Fibroblast of pulmonary artery (primary cell): ENCODE measurements at regions not wholly inside any gene's neighbourhood (a gene's known extent, or its start where the extent isn't known, plus 50 kb on each side); places are given as distances from the start of the nearest gene placed in this dataset.

Experiments
- DNase-seq: peaks from one replicate; pipeline ENCODE4 v3.0.0-alpha.2; 2010; ENCODE audit warnings: low read depth
- H3K4me3 ChIP-seq: replicated peaks from 2 replicates; pipeline ENCODE4 v1.5.1; 2011; ENCODE audit warnings: low read depth, mild to moderate bottlenecking, control low read depth, low read length, moderate library complexity
- TF ChIP-seq, protein P1 (sequence below): IDR thresholded peaks from 2 replicates; pipeline ENCODE4 v1.5.1; 2011; ENCODE audit warnings: mild to moderate bottlenecking, control low read depth, low read length, inconsistent platforms; ENCODE audit errors: missing control alignments

DNA sequence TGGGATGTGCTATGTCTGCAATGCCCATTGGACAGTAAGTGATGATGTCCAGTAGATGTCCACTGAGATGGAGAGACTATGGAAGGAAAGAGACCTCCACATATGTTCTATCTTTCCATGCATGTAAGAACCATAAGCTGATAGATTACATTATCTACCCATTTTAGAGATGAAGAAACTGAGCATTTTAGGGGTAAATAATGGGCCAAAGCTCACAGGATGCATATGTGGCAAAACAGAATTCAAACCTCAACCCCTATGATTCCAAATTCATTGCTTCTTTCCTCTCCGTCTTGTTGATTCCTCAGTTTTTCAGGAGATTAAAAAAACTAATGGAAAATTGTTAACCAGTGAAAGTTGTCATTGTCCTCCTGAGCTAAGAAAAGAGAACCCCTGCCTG is 200.7 kb upstream of the PWP1 start:
- DNase-seq: no peak
- no peak overlapping the region for H3K4me3 ChIP-seq
- TF ChIP-seq, protein P1, sequence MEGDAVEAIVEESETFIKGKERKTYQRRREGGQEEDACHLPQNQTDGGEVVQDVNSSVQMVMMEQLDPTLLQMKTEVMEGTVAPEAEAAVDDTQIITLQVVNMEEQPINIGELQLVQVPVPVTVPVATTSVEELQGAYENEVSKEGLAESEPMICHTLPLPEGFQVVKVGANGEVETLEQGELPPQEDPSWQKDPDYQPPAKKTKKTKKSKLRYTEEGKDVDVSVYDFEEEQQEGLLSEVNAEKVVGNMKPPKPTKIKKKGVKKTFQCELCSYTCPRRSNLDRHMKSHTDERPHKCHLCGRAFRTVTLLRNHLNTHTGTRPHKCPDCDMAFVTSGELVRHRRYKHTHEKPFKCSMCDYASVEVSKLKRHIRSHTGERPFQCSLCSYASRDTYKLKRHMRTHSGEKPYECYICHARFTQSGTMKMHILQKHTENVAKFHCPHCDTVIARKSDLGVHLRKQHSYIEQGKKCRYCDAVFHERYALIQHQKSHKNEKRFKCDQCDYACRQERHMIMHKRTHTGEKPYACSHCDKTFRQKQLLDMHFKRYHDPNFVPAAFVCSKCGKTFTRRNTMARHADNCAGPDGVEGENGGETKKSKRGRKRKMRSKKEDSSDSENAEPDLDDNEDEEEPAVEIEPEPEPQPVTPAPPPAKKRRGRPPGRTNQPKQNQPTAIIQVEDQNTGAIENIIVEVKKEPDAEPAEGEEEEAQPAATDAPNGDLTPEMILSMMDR: no peak

DNA sequence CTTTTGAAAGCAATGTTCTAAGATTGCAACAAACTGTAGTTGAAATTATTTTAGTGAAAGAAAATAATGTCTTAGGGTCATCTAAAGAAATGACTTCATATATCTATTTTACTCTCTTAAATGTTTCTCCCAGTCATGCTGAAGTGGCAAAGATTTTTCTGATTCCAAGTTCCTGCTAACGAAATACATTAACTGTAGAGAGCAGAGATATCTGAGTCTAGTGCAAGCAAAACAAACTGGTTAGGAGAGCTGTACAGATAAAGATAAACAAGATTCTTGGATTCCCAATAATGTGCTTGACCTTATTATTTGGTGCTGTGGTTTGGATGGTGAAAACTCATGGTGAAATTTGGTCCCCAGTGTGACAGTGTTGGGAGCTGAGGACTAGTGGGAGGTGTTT is 199.9 kb upstream of the PWP1 start:
- H3K4me3 ChIP-seq: no peak overlapping the region
- no peak for DNase-seq
- TF ChIP-seq, protein P1: no peak

DNA sequence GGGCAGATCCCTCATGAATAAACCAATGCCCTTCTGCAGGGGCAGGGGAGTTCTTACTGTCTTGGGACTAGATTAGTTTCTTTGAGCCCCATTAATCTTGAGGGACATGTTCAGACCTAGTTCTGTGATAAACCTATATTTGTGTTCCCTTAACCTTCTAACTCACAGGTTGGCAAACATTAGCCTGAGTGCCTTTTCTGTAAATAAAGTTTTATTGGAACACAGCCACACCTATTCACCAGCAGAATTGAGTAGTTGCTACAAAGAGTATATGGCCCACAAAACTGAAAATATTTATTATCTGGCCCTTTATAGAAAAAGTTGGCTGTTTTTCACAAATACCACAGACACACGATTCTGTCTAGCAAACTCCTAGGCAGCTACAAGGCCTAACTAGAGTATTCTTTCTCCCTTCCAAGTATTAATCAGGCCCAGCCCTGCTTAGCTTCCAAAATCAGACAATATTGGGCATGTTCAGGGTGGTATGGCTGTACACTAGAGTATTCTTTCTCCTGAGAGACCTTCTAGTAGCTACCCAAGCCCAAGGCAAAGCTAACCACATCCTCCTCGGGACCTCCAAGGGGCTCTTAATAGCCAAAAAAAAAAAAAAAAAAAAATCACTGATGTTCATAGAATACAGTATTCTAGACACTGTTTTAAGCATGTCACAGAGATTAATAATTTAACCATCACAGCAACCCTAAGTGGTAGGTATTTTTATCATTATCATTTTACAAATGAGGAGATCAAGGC is 199.3 kb upstream of the PWP1 start:
- TF ChIP-seq, protein P1: no peak

DNA sequence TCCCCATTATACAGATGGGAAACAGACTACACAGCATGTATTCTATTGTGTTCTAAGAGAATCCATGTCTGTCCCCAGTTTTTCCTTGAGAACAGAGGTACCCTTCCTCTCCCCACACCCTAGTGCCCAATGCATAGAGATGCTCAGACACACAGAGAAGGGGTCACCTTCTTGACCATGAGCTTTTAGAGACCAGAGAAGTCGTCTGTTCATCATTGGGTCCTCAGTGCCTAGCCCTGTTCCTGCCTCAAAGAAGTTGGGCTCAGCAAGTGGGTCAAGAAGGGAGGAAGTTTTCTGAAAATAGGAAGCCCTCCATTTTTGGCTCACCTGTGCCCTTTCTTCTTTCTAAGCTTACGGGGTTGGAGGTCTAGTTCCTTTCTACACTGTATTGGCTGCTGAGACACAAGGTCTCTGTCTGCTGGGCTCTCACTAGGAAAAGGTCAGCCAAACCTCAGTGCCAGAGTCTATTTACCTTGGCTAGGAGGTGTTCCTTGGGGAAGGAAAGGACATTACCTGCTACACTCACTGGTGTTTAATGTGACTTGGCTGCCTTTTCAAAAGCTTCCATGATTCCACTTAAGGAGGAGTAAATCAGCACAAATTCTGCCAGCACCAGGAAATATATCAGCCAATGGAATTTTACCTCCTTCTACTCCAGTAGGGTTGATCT is 198.5 kb upstream of the PWP1 start:
- TF ChIP-seq, protein P1: no peak
- DNase-seq: no peak
- no peak overlapping the region for H3K4me3 ChIP-seq

More for the DNA sequence above, 199.3 kb upstream of the PWP1 start:
- DNase-seq: no peak
- H3K4me3 ChIP-seq: no peak overlapping the region

DNA sequence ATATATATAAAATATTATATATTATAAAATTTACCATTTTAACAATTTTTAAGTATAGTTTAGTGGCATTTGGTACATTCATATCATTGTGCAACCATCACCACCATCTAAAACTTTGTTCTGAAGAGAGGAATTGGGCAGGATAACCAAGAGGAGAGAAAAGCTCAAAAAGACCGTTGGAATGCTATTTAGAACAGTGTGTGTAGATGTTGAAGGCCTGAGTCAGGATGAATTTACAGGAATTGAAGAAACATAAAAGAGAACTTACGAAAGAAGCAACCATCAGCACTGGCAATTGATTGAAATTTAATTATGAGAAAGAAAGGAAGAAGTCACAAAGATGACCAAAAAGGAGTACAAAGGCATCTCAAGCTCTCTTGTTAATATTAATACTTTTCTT is 196.9 kb upstream of the PWP1 start:
- DNase-seq: no peak
- TF ChIP-seq, protein P1: no peak
- H3K4me3 ChIP-seq: no peak overlapping the region

DNA sequence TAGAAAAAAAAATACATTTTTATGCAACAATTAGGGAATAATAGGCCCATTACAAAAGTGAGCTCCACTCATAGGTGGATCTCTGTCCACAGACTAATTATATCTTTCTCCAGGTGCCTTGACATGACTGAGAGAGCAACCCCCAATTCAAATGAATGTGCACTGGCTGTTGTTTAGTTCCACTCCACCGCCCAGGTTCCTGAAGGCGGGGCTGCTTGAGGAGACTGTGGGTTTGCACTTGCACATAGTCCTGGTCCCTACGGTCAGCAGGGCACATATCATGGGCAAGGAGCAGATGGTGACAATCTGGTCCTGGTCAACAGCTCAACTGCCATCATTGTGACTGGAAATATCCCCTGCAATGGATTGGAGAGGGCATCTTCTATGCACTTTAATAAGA is 195.6 kb upstream of the PWP1 start:
- DNase-seq: no peak
- TF ChIP-seq, protein P1: no peak
- no peak overlapping the region for H3K4me3 ChIP-seq
